Activated T-helper 1 cell treated with anti-CD3 and anti-CD28 coated beads, Interleukin-2, amount 50 U/mL, for 16 hours (primary cell): ENCODE measurements at regions not wholly inside any gene's neighbourhood (a gene's known extent, or its start where the extent isn't known, plus 50 kb on each side); places are given as distances from the start of the nearest gene placed in this dataset.
"Not testable (repeated sequence)": the region's sequence is repeated elsewhere in the genome, so short reads cannot be mapped to it uniquely, and the experiment has no call there.

ENCODE experiments used
- DNase-seq, 2 donors: peaks; one replicate each; pipeline ENCODE4 v3.0.0-alpha.2; 2020; ENCODE audit warnings: low read depth in 1 of 2, low spot score in 1 of 2

DNA sequence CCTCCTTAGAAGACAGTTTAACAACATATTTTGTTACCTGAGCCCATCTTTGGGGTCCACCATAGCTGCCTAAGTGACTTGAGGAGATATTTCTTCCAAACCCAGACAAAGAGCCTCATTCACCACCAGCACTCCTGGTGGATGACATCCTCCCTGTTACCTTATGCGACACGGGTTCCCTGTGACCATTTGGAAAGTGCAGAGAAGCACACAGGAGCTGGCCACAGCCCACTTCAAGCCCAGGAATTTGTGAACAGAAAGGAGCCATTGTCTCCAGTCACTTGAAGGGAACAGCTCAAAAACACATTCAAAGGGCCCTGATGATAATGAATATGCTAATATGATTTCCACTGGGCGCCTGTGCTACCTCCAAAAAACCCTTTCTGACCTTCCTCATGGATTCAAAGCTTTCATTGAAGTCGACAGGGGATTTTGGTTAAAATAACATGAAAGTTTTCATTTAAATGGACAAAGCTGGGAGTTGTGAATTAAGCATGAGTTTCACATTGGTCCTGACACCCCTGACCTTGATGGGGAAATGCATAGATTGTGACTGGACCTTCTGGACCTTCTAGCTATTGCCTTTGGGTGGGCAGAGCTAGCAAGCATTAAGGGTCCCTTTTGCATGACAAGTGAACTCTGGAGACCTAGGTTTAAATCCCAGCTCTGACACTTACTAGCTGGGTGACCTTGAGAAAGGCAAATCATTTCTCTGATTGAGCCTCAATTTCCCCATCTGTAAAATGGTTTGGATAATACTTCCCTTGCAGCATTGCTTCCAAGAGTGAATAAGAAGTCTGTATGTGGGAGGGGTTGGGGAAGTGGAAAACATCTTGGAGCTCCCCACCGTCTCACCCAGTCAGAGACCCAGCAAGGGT lies 83.3 kb upstream of the SIRPA start:
- no peak for DNase-seq

DNA sequence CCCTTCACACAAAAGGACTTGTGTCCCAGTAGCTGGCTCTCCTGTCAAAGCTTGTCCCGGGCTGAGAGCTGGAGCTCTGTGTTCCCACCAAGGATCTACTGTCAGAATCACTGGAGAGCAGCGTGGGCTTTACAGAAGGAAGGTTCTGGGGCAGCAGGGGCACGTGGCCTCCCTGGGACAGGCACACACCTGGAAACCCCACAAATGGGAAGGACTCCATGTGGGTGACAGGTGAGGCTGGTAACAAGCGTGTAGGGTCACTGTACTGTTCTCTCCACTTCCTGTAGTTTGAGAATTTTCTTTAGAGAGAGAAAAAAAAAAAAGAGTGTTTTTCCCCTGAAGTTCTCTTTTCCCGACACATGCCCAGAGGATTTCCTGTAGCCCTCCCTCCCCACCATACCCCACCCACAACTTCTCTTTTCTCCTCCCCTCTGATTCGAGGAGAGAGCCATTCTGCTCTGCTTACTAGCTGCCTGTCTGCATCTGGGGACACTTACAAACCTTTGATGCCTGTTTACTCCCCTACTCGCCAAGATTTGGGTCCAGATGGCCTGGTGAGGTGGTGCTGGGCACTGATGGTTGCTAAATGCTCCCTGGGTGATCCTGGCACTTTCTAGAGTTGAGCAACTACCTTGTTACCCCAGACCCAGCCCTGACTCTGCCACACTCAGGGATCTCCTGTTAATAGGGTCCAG lies 84.1 kb upstream of the SIRPA start:
- DNase-seq: no peak

DNA sequence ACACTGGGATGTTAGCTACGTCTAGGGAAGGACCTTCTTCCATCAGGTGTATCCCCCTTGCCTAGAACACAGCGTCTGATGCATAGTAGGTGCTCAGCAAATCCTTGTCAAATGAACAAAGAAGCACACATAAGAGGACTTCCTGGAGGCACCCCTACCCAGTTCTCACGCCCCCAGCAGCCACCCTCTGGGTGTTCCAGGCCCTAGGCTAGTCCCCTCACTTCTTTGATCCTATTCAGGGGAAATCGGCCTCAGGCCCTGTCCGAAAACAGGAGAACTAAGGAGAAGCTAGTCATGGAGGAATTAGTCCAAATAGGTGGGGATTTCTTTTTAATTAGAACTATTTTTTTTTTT lies 84.7 kb upstream of the SIRPA start:
- no peak for DNase-seq

DNA sequence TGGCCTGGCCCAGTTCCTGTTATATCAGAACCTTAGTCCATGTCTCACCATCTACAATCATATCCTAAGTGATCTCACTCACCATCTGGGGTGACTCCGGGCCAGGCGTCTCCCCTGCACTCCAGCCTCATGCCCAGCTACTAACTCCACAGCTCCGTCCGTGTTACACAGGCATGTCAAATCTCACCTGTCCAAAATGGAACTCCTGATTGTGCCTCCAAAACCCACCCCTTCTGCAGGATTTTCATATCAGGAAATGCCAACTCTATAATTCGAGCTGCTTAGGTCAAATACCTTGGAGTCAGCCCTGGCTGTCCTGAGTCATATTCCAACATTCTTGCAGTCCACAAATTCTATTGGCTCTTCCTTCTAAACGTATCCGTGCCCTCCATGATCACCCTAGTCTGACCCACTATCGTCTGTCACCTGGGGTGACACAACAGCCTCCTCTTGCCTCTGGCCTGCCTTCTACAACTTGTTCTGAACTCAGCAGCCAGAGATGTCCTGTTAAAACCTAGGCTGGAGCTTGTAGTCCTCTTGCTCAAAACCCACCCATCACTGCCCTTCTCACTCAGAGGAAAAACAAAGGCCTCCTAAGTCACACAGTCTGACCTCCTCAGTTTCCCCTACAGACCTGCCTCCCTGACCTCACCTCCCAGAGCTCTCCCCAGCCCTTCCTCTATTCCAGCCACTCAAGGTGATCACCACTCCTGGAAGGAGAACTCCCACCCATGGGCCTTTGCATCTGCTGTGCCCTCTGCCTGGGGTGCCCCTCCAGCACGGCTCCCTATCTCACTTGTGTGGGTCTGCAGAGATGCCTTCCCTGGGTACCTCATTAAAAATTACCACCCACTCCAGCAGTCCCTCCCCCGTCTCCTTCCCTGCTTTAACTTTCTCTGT lies 85.3 kb upstream of the SIRPA start:
- DNase-seq: no peak

DNA sequence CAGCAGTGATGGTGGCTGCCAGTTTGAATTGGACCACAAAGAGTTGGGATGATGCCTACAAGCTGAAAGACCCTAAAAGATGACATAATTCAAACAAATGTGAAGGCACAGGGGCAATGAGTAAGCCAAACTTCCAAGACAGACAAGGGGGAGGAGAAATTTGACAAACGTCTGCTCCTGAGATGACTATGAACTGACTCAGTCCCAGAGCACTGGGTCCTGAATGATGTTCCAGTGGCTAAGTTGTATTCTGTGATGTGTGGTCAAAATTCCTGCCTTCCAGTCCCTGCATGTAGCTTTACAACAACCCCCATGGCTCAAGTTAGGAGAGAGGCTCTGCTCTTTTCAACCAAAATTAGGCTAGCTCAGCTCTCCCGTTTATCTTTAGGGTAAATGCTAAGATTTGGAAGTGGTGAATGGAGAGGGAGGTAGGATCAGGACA lies 86.1 kb upstream of the SIRPA start:
- DNase-seq: no peak

DNA sequence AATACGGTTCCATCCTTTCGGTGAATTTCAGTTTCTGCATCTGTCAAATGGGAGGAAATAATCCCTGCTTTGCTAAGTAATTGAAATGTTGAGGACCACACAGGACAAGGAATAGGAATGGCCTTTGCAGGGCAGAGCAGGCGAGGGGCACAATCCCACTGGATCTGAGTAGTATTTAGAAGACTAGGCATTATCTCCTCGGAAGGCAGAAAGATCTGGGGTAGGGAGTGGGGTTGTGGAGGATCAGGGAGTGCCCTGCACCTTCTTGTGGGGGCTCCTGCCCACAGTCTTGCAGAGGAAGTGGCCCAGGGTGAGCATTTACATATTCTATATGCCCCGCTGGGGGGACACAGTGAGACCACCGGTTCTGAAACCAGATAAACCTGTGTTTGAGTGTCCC lies 87.1 kb upstream of the SIRPA start:
- no peak for DNase-seq

DNA sequence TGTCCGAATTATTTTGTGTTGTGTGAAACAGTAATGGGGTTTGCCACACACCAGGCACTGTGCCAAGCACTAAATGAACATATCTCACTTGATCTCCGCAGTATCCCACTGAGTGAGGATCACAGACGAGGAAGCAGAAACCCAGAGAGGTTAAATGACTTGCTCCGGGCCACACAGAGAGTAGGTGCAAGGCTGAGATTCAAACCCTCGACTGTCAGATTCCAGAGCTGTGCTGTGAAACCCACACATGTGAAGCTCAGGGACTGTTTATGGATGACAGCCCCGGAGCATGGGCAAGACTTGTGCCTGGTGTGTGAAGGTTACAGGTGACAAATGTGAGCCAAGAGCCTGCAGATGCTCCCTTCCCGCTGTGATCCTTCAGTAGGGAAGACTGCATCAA lies 87.8 kb upstream of the SIRPA start:
- DNase-seq: no peak

DNA sequence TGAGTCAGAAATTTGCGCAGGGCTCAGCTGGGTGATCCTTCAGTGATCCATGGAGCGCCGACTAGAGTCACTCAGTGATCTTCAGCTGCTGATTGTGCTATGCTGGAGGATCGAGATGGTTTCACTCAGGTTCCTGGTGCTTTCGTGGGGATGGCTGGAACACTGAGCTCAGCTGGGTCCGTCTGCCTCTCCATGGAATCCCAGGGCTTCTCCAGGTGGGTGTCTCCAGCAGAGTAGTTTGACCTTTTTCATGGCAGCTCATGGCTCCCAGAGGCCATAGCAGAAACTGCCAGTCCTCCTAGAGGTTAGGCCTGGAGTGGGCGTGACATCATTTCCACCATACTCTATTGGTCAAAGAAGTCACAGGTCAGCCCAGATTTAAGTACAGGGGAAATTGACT lies 88.8 kb upstream of the SIRPA start:
- no peak for DNase-seq

DNA sequence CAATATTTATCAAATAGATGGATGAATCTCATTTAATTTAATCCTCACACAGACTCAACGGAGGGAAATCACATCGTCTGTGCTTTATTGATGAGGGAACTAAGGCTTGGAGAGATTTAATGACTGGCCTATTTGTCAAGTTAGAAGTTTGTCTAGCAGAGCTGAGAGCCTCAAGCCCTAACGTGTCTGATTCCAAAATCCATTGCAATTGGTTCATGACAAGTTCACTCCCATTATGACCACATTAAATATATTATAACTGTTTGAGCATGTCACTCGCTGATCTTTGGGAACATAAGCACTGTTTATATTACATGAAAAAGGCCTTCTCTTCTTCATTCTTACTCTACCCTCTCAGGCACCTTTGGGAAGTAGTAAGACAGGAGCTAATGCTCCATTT lies 89.4 kb upstream of the SIRPA start:
- DNase-seq: no peak

DNA sequence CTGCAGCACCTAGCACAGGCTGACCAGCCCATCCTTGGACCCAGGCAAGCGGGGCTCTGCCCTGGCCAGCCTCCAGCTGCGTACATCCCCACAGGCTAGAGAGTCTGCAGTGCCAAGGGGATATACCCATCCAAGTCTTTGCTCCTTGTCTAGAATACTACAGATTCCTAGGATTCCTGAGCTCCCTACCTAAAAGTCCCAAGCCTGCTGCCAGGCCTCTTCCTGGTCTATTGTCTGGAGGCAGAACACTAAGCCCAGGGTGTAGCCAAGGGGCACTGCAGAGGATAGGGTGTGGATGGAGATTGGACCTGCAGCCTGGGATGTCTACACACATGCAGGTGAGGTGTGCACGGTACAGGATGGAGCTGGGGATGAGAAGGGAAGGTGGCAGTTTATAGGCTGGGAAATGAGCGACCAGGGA lies 90.0 kb upstream of the SIRPA start:
- no peak for DNase-seq

DNA sequence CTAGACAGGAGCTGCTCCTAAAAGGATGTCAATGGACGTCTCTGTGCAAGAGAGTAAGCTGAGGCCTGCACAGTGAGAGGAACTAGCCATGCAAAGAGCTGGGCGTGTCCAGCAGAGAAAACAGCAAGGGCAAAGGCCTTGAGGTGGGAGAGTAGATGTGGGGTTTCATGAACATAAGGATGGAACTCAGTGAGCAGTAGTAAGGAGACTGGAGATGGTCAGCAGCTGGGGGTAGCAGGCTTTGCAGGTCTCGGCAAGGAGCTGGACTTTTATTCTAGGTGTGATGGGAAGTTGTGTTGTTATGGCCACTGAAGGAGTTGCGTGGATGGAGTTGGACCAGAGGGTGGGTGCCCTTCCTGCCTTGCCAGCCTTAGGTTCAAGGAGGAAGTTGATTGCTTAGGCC lies 90.7 kb upstream of the SIRPA start:
- DNase-seq: no peak

DNA sequence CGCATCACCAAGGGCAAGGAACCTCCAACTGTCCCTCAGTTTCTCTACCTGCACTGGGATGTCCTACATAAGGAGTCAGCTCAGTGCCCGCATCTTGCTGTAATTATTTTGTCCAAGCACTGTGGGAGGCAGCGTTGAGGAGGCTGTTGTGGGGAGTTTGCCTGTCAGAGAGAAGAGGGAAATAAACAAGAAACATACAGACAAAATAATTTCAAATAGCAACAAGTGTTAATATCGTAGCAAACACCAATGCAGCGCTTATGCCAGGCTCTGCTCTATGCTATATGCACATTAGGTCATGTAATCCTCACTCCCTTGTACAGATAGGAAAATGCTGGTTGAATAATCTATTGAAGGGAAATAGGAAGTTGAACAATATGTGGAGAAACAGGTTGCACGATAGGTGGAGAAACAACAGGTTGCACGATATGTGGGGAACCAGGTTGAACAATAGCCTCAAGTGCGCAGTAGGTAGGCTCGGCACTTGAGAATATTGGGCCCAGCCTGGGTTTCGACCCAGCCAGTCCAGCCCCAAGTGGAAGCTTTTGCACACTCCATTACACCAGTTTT lies 91.2 kb upstream of the SIRPA start:
- no peak for DNase-seq

DNA sequence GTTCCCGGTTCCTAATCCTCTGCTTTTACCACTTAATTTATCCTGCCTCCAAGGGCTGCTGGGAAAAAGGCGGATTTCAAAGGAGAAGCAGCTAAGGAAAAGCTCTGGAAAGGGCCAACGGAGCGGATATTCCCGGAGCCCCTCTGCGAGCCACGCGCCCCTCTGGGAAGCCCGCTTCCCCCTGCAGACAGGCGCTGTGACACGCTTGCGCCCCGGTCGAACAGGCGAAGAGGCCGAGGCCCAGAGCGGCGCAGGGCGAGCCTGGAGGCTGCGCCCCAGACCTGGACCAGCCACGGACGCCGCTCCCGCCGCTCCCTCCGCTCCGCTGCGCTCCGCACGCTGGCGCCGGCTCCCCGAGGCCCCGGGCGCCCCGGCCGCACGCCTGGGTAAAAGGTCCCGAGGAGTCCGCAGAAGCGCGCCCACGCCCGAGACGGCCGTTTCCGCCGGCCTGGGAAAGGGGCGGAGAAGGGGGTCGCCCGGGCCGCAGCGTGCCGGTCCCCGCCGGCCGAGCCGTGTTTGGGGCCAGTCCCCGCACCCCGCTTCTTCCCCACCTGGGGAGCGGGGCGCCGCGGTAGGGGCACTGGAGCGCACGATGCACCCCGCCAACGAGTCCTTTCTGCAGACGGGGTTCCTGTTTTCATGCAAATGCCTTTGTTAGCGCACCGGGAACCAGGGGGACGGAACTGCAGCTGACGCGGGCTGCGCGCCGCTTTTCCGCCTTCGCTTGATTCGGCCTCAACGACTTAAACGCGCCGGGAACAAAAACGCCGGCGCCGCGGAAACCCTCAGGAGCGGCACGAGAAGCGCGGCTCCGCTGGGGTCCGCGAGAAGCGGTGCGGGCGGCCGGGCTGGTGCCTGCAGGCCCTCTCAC lies 91.9 kb upstream of the SIRPA start:
- no peak for DNase-seq

DNA sequence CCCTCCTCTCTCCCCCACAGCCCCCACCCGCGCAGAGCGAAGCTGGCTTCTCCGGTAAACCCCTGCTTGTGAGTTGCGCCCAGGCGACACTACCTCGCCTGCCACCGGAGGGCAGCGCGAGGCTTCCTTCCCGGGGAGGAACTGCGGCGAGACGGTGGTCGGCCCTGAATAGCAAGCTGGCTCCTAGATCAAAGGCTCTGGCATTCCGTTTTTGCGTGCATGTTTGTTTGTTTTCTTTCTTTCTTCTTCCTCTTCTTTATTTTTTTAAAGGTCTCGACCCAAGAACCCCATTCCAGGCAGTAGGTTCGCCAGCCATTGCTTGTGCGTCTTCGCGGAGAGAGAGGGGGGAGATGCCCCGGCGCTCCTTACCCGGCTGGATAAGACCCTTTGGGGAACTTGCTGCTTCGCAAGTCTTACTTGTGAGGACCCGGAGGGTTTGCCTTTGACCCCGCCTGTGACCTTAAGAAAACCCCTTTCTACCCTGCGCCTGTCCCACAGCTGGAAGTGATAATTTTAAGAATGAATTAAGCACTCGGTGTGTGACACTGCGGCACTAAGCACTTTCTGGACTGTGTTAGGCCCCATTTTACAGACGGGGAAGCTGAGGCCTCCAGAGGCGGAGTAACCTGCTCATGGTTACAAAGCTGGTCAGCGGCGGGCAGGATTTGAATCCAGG lies 92.7 kb upstream of the SIRPA start:
- no peak for DNase-seq

DNA sequence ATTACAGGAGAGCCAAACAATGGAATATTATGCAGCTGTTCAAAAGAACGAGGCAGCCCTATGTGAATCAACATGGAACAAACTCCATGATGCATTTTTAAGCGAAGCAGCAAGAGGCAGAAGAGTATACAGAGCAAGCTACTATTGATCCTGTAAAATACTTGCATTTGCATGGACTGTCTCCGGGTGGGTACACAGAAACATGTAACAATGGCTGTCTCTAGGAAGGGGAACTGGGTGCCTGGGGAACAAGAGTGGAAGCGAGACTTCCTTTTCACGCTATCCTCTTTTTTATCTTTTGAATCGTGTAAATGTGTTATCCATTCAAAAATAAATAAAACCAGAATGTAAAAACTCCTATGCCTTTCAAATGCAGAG lies 93.3 kb upstream of the SIRPA start:
- no peak for DNase-seq

DNA sequence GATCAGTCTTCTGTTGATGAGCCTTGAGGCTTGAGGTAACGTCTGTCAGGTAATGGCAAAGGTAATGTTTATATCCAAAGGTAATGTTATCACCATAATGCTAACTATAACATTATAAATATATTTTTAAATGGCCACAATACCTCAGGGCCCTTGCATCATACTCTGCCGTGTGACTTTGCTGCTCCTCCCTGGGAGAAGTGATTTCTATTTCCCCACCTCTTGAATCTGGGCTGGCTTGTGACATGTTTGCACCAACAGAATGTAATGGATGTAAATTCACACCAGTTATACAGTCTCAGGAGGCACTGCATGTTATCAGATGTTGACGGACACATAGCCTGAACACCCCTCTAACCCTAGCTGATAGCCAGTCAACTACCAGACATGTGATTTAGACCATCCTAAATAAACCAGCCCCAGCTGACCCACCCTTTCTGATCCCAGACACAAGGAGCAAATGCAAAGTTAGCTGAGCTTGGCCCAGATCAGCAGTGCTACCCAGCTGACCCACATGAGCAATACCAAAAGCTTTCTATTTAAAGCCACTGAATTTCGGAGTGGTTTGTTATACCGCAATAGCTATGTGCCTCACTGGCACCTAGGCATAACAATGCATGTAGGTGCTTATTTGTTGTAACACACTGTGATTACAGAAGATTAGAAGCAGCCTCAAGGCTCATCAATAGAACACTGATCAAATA lies 93.8 kb upstream of the SIRPA start:
- no peak for DNase-seq

DNA sequence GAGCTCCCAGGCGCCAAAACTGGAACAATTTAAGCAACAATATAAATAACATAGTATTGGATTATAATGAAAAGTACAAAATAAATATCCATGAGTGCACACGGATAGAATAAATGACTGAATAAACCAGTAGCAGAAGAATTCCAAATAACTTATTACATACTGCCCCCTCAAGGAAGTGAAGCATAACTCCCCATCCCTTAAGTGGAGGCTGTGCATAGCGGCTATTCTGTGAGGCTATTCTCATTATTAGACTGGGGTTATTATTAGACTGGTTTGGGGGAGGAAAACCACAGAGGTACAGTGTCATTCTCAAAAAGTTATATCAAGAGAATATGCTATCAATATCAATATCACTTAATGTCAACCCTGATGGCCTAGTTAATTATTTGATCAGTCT lies 94.4 kb upstream of the SIRPA start:
- no peak for DNase-seq

DNA sequence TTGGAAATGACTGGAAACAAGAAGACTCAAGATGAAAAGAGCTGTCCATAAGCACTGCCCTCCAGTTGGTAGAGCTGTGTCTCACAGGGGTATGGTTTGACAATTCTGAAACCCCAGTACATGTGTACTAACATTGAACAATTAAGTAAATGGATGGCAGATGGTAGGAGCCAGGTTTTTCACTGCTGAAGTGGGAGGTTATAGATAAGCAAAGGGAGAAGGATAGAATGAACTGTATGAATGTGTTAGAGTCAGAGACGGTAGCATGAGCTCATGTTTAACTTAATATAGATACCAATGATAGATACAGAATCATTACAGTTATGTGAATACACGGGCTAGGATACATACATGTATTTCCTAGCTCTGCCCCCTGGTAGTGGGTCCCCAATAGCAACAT lies 95.0 kb upstream of the SIRPA start:
- no peak for DNase-seq

DNA sequence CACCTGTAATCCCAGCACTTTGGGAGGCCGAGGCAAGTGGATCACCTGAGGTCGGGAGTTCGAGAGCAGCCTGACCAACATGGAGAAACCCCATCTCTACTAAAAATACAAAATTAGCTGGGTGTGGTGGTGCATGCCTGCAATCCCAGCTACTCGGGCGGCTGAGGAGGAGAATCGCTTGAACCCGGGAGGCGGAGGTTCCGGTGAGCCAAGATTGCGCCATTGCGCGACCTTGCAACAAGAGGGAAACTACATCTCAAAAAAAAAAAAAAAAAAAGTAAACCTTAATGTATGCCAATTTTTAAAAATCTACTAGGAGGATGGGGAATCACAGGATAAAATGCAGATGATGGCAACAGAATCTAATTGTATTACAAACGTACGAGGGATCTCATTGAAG lies 95.5 kb upstream of the SIRPA start:
- DNase-seq: not testable (repeated sequence)
